ENCODE measurements at regions not wholly inside any gene's neighbourhood (a gene's known extent, or its start where the extent isn't known, plus 50 kb on each side); places are given as distances from the start of the nearest gene placed in this dataset.

- DNase-seq (ENCODE audit: insufficient read length, low spot score) (no peak), FAIRE-seq (no peak)
- TF ChIP-seq POLR2AphosphoS5 (IDR thresholded peaks at IDR 0.05; ENCODE audit: low read depth, low read length) (no peak), SPI1 (IDR thresholded peaks at IDR 0.05; ENCODE audit: low read depth, low read length) (no peak), POU2F2 (IDR thresholded peaks at IDR 0.05; ENCODE audit: low read depth, low read length) (no peak), POLR2A (IDR thresholded peaks at IDR 0.05; ENCODE audit: low read depth, low read length) (no peak), PAX5 (IDR thresholded peaks at IDR 0.05; ENCODE audit: insufficient read depth, low read length, severe bottlenecking) (no peak), TAF1 (IDR thresholded peaks at IDR 0.05; ENCODE audit: low read depth, low read length) (no peak)
Observed at GRCh38 chr1:87935130-87935529, 606.5 kb downstream of the LMO4 start.

- no peak for FAIRE-seq
- TF ChIP-seq PAX5 (IDR thresholded peaks at IDR 0.05; ENCODE audit: insufficient read depth, low read length, severe bottlenecking) (no peak), SPI1 (IDR thresholded peaks at IDR 0.05; ENCODE audit: low read depth, low read length) (no peak)
- no peak for DNase-seq (ENCODE audit: insufficient read length, low spot score)
Observed at GRCh38 chr1:87937831-87938395, 609.2 kb downstream of the LMO4 start.

GRCh38 chr1:87938631-87939030 is 610.0 kb downstream of the LMO4 start:
- FAIRE-seq, result no peak
- no peak for TF ChIP-seq TAF1 (IDR thresholded peaks at IDR 0.05; ENCODE audit: low read depth, low read length)
- TF ChIP-seq SPI1 (IDR thresholded peaks at IDR 0.05; ENCODE audit: low read depth, low read length), result no peak
- TF ChIP-seq POU2F2 (IDR thresholded peaks at IDR 0.05; ENCODE audit: low read depth, low read length), result no peak
- TF ChIP-seq POLR2AphosphoS5 (IDR thresholded peaks at IDR 0.05; ENCODE audit: low read depth, low read length), result no peak
- TF ChIP-seq POLR2A (IDR thresholded peaks at IDR 0.05; ENCODE audit: low read depth, low read length), result no peak
- TF ChIP-seq PAX5 (IDR thresholded peaks at IDR 0.05; ENCODE audit: insufficient read depth, low read length, severe bottlenecking), result no peak
- no peak for DNase-seq (ENCODE audit: insufficient read length, low spot score)

- TF ChIP-seq TAF1 (IDR thresholded peaks at IDR 0.05; ENCODE audit: low read depth, low read length) (no peak), PAX5 (IDR thresholded peaks at IDR 0.05; ENCODE audit: insufficient read depth, low read length, severe bottlenecking) (no peak), POLR2AphosphoS5 (IDR thresholded peaks at IDR 0.05; ENCODE audit: low read depth, low read length) (no peak), POU2F2 (IDR thresholded peaks at IDR 0.05; ENCODE audit: low read depth, low read length) (no peak), SPI1 (IDR thresholded peaks at IDR 0.05; ENCODE audit: low read depth, low read length) (no peak), POLR2A (IDR thresholded peaks at IDR 0.05; ENCODE audit: low read depth, low read length) (no peak)
- FAIRE-seq (no peak), DNase-seq (ENCODE audit: insufficient read length, low spot score) (no peak)
Observed at GRCh38 chr1:87939444-87939843, 610.8 kb downstream of the LMO4 start.

GRCh38 chr1:87940421-87940820 is 611.7 kb downstream of the LMO4 start:
- TF ChIP-seq POLR2A (IDR thresholded peaks at IDR 0.05; ENCODE audit: low read depth, low read length) (no peak), POLR2AphosphoS5 (IDR thresholded peaks at IDR 0.05; ENCODE audit: low read depth, low read length) (no peak), POU2F2 (IDR thresholded peaks at IDR 0.05; ENCODE audit: low read depth, low read length) (no peak), PAX5 (IDR thresholded peaks at IDR 0.05; ENCODE audit: insufficient read depth, low read length, severe bottlenecking) (no peak), SPI1 (IDR thresholded peaks at IDR 0.05; ENCODE audit: low read depth, low read length) (no peak), TAF1 (IDR thresholded peaks at IDR 0.05; ENCODE audit: low read depth, low read length) (no peak)
- no peak for FAIRE-seq
- no peak for DNase-seq (ENCODE audit: insufficient read length, low spot score)

GRCh38 chr1:87941337-87941946 is 612.8 kb downstream of the LMO4 start:
- FAIRE-seq, result no peak
- DNase-seq (ENCODE audit: insufficient read length, low spot score), result no peak
- TF ChIP-seq POLR2A (IDR thresholded peaks at IDR 0.05; ENCODE audit: low read depth, low read length) (no peak), POU2F2 (IDR thresholded peaks at IDR 0.05; ENCODE audit: low read depth, low read length) (no peak), TAF1 (IDR thresholded peaks at IDR 0.05; ENCODE audit: low read depth, low read length) (no peak), PAX5 (IDR thresholded peaks at IDR 0.05; ENCODE audit: insufficient read depth, low read length, severe bottlenecking) (no peak), SPI1 (IDR thresholded peaks at IDR 0.05; ENCODE audit: low read depth, low read length) (no peak), POLR2AphosphoS5 (IDR thresholded peaks at IDR 0.05; ENCODE audit: low read depth, low read length) (no peak)

- FAIRE-seq (no peak), DNase-seq (ENCODE audit: insufficient read length, low spot score) (no peak)
- TF ChIP-seq SPI1 (IDR thresholded peaks at IDR 0.05; ENCODE audit: low read depth, low read length) (no peak), PAX5 (IDR thresholded peaks at IDR 0.05; ENCODE audit: insufficient read depth, low read length, severe bottlenecking) (no peak), POLR2A (IDR thresholded peaks at IDR 0.05; ENCODE audit: low read depth, low read length) (no peak), TAF1 (IDR thresholded peaks at IDR 0.05; ENCODE audit: low read depth, low read length) (no peak), POU2F2 (IDR thresholded peaks at IDR 0.05; ENCODE audit: low read depth, low read length) (no peak), POLR2AphosphoS5 (IDR thresholded peaks at IDR 0.05; ENCODE audit: low read depth, low read length) (no peak)
Observed at GRCh38 chr1:87942165-87942564, 613.5 kb downstream of the LMO4 start.

GRCh38 chr1:87949711-87950110 is 621.0 kb downstream of the LMO4 start:
- TF ChIP-seq PAX5 (IDR thresholded peaks at IDR 0.05; ENCODE audit: insufficient read depth, low read length, severe bottlenecking) (no peak), SPI1 (IDR thresholded peaks at IDR 0.05; ENCODE audit: low read depth, low read length) (no peak), TAF1 (IDR thresholded peaks at IDR 0.05; ENCODE audit: low read depth, low read length) (no peak), POLR2A (IDR thresholded peaks at IDR 0.05; ENCODE audit: low read depth, low read length) (no peak), POLR2AphosphoS5 (IDR thresholded peaks at IDR 0.05; ENCODE audit: low read depth, low read length) (no peak), POU2F2 (IDR thresholded peaks at IDR 0.05; ENCODE audit: low read depth, low read length) (no peak)
- FAIRE-seq (no peak), DNase-seq (ENCODE audit: insufficient read length, low spot score) (no peak)

- DNase-seq (ENCODE audit: insufficient read length, low spot score), result no peak
- no peak for TF ChIP-seq SPI1 (IDR thresholded peaks at IDR 0.05; ENCODE audit: low read depth, low read length)
- no peak for TF ChIP-seq PAX5 (IDR thresholded peaks at IDR 0.05; ENCODE audit: insufficient read depth, low read length, severe bottlenecking)
- no peak for TF ChIP-seq POU2F2 (IDR thresholded peaks at IDR 0.05; ENCODE audit: low read depth, low read length)
- no peak for TF ChIP-seq POLR2A (IDR thresholded peaks at IDR 0.05; ENCODE audit: low read depth, low read length)
- no peak for TF ChIP-seq TAF1 (IDR thresholded peaks at IDR 0.05; ENCODE audit: low read depth, low read length)
- TF ChIP-seq POLR2AphosphoS5 (IDR thresholded peaks at IDR 0.05; ENCODE audit: low read depth, low read length), result no peak
- FAIRE-seq, result no peak
Observed at GRCh38 chr1:87950369-87950768, 621.7 kb downstream of the LMO4 start.

GRCh38 chr1:87951409-87951808 is 622.7 kb downstream of the LMO4 start:
- no peak for DNase-seq (ENCODE audit: insufficient read length, low spot score)
- no peak for FAIRE-seq
- TF ChIP-seq POLR2A (IDR thresholded peaks at IDR 0.05; ENCODE audit: low read depth, low read length) (no peak), SPI1 (IDR thresholded peaks at IDR 0.05; ENCODE audit: low read depth, low read length) (no peak), PAX5 (IDR thresholded peaks at IDR 0.05; ENCODE audit: insufficient read depth, low read length, severe bottlenecking) (no peak), POU2F2 (IDR thresholded peaks at IDR 0.05; ENCODE audit: low read depth, low read length) (no peak), TAF1 (IDR thresholded peaks at IDR 0.05; ENCODE audit: low read depth, low read length) (no peak), POLR2AphosphoS5 (IDR thresholded peaks at IDR 0.05; ENCODE audit: low read depth, low read length) (no peak)
